Bronchial epithelial cell (primary cell): ENCODE measurements at regions not wholly inside any gene's neighbourhood (a gene's known extent, or its start where the extent isn't known, plus 50 kb on each side); places are given as distances from the start of the nearest gene placed in this dataset.

Experiments used
- DNase-seq: peaks from one replicate; pipeline ENCODE4 v3.0.0-alpha.2; 2010; ENCODE audit warnings: low read depth
- FAIRE-seq: peaks from 2 replicates; lab custom pipeline; 2011; peaks lifted over from hg19 to GRCh38; lab: Jason Lieb, UNC
- H3K27me3 ChIP-seq: 2 replicates; pipeline ENCODE4 v1.5.1; 2011; ENCODE audit warnings: low read length; ENCODE audit not compliant: control insufficient read depth, insufficient read depth
- H3K36me3 ChIP-seq: 2 replicates; pipeline ENCODE4 v1.5.1; 2011; ENCODE audit warnings: low read length; ENCODE audit not compliant: control insufficient read depth, insufficient read depth
- H3K4me3 ChIP-seq: 2 replicates; pipeline ENCODE4 v1.5.1; 2011; ENCODE audit warnings: mild to moderate bottlenecking, low read depth, low read length, control low read depth
- CTCF ChIP-seq: IDR thresholded peaks from 2 replicates; pipeline ENCODE4 v1.5.1; 2011; ENCODE audit warnings: mild to moderate bottlenecking, moderate library complexity, low read length, control low read depth, inconsistent platforms; ENCODE audit not compliant: insufficient read depth, severe bottlenecking

GRCh38 chr21:25244735-25245134 lies 362.5 kb downstream of the MRPL39 start:
- H3K27me3 ChIP-seq: no peaks in the 10 kb centered on the region
- FAIRE-seq: no peak
- TF ChIP-seq CTCF: no peak
- no peak overlapping the region for H3K4me3 ChIP-seq
- no peak for DNase-seq
- no peaks in the 10 kb centered on the region for H3K36me3 ChIP-seq

GRCh38 chr21:25243808-25244207 lies 363.5 kb downstream of the MRPL39 start:
- H3K27me3 ChIP-seq: no peaks in the 10 kb centered on the region
- no peak for FAIRE-seq
- no peak overlapping the region for H3K4me3 ChIP-seq
- no peak for TF ChIP-seq CTCF
- DNase-seq: no peak
- no peaks in the 10 kb centered on the region for H3K36me3 ChIP-seq

GRCh38 chr21:25240974-25241373 lies 366.3 kb downstream of the MRPL39 start:
- H3K4me3 ChIP-seq: no peak overlapping the region
- DNase-seq (no peak), FAIRE-seq (no peak)
- TF ChIP-seq CTCF: no peak
- H3K27me3 ChIP-seq: no peaks in the 10 kb centered on the region
- H3K36me3 ChIP-seq: no peaks in the 10 kb centered on the region

GRCh38 chr21:25234857-25235801 lies 372.2 kb downstream of the MRPL39 start:
- DNase-seq (no peak), FAIRE-seq (no peak)
- no peaks in the 10 kb centered on the region for H3K27me3 ChIP-seq
- H3K4me3 ChIP-seq: no peak overlapping the region
- TF ChIP-seq CTCF: no peak
- H3K36me3 ChIP-seq: no peaks in the 10 kb centered on the region

GRCh38 chr21:25220954-25221353 lies 386.3 kb downstream of the MRPL39 start:
- Histone ChIP-seq H3K4me3 (no peak overlapping the region), H3K36me3 (no peaks in the 10 kb centered on the region), H3K27me3 (no peaks in the 10 kb centered on the region)
- DNase-seq (no peak), FAIRE-seq (no peak)
- TF ChIP-seq CTCF: no peak
